SK-N-SH (cell line): ENCODE measurements at regions not wholly inside any gene's neighbourhood (a gene's known extent, or its start where the extent isn't known, plus 50 kb on each side); places are given as distances from the start of the nearest gene placed in this dataset.

ENCODE experiments used
- CTCF ChIA-PET: fragments of 300-600, 350-600 bp; formaldehyde crosslinking; extraction: SDS; loops from one replicate; lab custom pipeline; 2021; lab: Yijun Ruan, JAX
- POLR2A ChIA-PET: fragments of 350-600 bp; sonication (Branson Sonifier 250); formaldehyde crosslinking; extraction: SDS; loops from one replicate; lab custom pipeline; 2020; ENCODE audit warnings: antibody characterized with exemption, inconsistent platforms; lab: Yijun Ruan, JAX
- DNase-seq: peaks from one replicate; pipeline ENCODE4 v3.0.0; 2012
- H2AFZ ChIP-seq: fragments of 200-600 bp; sonication (generic); 2 replicates; pipeline ENCODE4 v1.8.1; 2016; ENCODE audit warnings: antibody characterized with exemption, mild to moderate bottlenecking, low read depth
- H3F3A ChIP-seq: fragments of 200-600 bp; sonication (generic); replicated peaks from 2 replicates; pipeline ENCODE3; 2016; ENCODE audit warnings: antibody characterized with exemption, mild to moderate bottlenecking; ENCODE audit not compliant: insufficient read depth
- H3K27ac ChIP-seq, 2 experiments: fragments of 200-500 bp in 1 of 2; fragments of 200-600 bp in 1 of 2; sonication (Bioruptor generic) in 1 of 2; sonication (generic), shearing (Covaris generic) in 1 of 2; 2 replicates each; pipeline versions ENCODE4 v1.5.1 to v1.6.1; 2014 to 2016; ENCODE audit warnings: low read depth in 2 of 2, inconsistent platforms in 1 of 2, low read length in 1 of 2, mild to moderate bottlenecking in 1 of 2, mixed read lengths in 1 of 2
- H3K27me3 ChIP-seq: fragments of 200-600 bp; sonication (generic), shearing (Covaris generic); 2 replicates; pipeline ENCODE4 v1.6.1; 2016; ENCODE audit warnings: mixed run types; ENCODE audit not compliant: insufficient read depth
- H3K36me3 ChIP-seq, 2 experiments: fragments of 200-500 bp in 1 of 2; fragments of 200-600 bp in 1 of 2; sonication (Bioruptor generic) in 1 of 2; sonication (generic) in 1 of 2; replicated peaks in 1 of 2; 2 replicates each; pipeline versions ENCODE3 to v1.5.1; 2014 to 2016; ENCODE audit warnings: low read length in 1 of 2, mild to moderate bottlenecking in 1 of 2; ENCODE audit not compliant: insufficient read depth in 2 of 2, control insufficient read depth in 1 of 2
- H3K4me1 ChIP-seq, 2 experiments: fragments of 200-500 bp in 1 of 2; fragments of 200-600 bp in 1 of 2; sonication (Bioruptor generic) in 1 of 2; sonication (generic), shearing (Covaris generic) in 1 of 2; 2 replicates each; pipeline versions ENCODE4 v1.5.1 to v1.6.1; 2014 to 2016; ENCODE audit warnings: low read depth in 1 of 2, low read length in 1 of 2, mixed run types in 1 of 2; ENCODE audit not compliant: insufficient read depth in 2 of 2, control insufficient read depth in 1 of 2
- H3K4me2 ChIP-seq: fragments of 200-600 bp; sonication (generic), shearing (Covaris generic); 2 replicates; pipeline ENCODE4 v1.6.1; 2017; ENCODE audit warnings: mixed run types
- H3K4me3 ChIP-seq, 2 experiments: fragments of 200-500 bp in 1 of 2; fragments of 200-600 bp in 1 of 2; sonication (Bioruptor generic) in 1 of 2; sonication (generic), shearing (Covaris generic) in 1 of 2; 2 replicates each; pipeline versions ENCODE4 v1.5.1 to v1.8.1; 2014 to 2016; ENCODE audit warnings: low read depth in 2 of 2, inconsistent platforms in 1 of 2, low read length in 1 of 2, mild to moderate bottlenecking in 1 of 2, mixed read lengths in 1 of 2, moderate library complexity in 1 of 2
- H3K79me2 ChIP-seq: fragments of 200-600 bp; sonication (generic); 2 replicates; pipeline ENCODE4 v1.8.1; 2017; ENCODE audit warnings: mild to moderate bottlenecking; ENCODE audit not compliant: insufficient read depth
- H3K9ac ChIP-seq: fragments of 200-600 bp; sonication (generic); 2 replicates; pipeline ENCODE4 v1.6.1; 2017; ENCODE audit warnings: mixed run types
- H3K9me2 ChIP-seq: fragments of 200-600 bp; sonication (generic); 2 replicates; pipeline ENCODE4 v1.6.1; 2017; ENCODE audit warnings: mixed run types
- H3K9me3 ChIP-seq: fragments of 200-600 bp; sonication (generic); 2 replicates; pipeline ENCODE4 v1.6.1; 2017; ENCODE audit warnings: mixed run types, mild to moderate bottlenecking, moderate library complexity
- H4K20me1 ChIP-seq: fragments of 200-600 bp; sonication (generic); 2 replicates; pipeline ENCODE4 v1.6.1; 2017; ENCODE audit warnings: mild to moderate bottlenecking, mixed run types; ENCODE audit not compliant: insufficient read depth
- ELF1 ChIP-seq: IDR thresholded peaks from 2 replicates; pipeline ENCODE4 v1.4.0; 2012
- EP300 ChIP-seq, 2 experiments: IDR thresholded peaks; 2 replicates each; pipeline versions ENCODE4 v1.4.0 to v1.6.1; 2012; ENCODE audit warnings: borderline replicate concordance in 1 of 2, low read depth in 1 of 2, low read length in 1 of 2
- FOSL2 ChIP-seq: IDR thresholded peaks from 2 replicates; pipeline ENCODE4 v1.4.0; 2012; ENCODE audit warnings: low read depth, mild to moderate bottlenecking, moderate library complexity, borderline replicate concordance
- FOXJ3 ChIP-seq: sonication (generic); formaldehyde crosslinking; IDR thresholded peaks from 2 replicates; pipeline ENCODE4 v1.5.1; 2020; ENCODE audit warnings: mild to moderate bottlenecking, missing genetic modification reagents
- FOXM1 ChIP-seq: IDR thresholded peaks from 2 replicates; pipeline ENCODE4 v1.4.0; 2012; ENCODE audit warnings: low read depth, mild to moderate bottlenecking
- GABPA ChIP-seq: IDR thresholded peaks from 2 replicates; pipeline ENCODE4 v1.4.0; 2012; ENCODE audit warnings: low read depth, mild to moderate bottlenecking
- JUND ChIP-seq: IDR thresholded peaks from 2 replicates; pipeline ENCODE4 v1.4.0; 2012
- MEF2A ChIP-seq: IDR thresholded peaks from 2 replicates; pipeline ENCODE4 v1.4.0; 2012; ENCODE audit warnings: low read depth, borderline replicate concordance
- REST ChIP-seq: IDR thresholded peaks from 2 replicates; pipeline ENCODE4 v1.6.1; 2012; ENCODE audit warnings: mild to moderate bottlenecking, low read depth, low read length, moderate library complexity
- RXRA ChIP-seq: IDR thresholded peaks from 2 replicates; pipeline ENCODE4 v1.4.0; 2012; ENCODE audit warnings: low read depth, mild to moderate bottlenecking, borderline replicate concordance
- SIN3A ChIP-seq: IDR thresholded peaks from 2 replicates; pipeline ENCODE4 v1.6.1; 2012; ENCODE audit warnings: low read depth, mild to moderate bottlenecking, low read length, moderate library complexity, borderline replicate concordance
- SMC3 ChIP-seq: IDR thresholded peaks from 2 replicates; pipeline ENCODE4 v1.6.1; 2012; ENCODE audit warnings: low read depth, low read length, improper control_type of control experiment
- TEAD4 ChIP-seq: IDR thresholded peaks from 2 replicates; pipeline ENCODE4 v1.4.0; 2012; ENCODE audit warnings: mild to moderate bottlenecking, borderline replicate concordance; ENCODE audit not compliant: insufficient read depth
- USF1 ChIP-seq: IDR thresholded peaks from 2 replicates; pipeline ENCODE4 v1.4.0; 2012; ENCODE audit warnings: low read depth, borderline replicate concordance
- USF2 ChIP-seq: fragments of 150-350 bp; IDR thresholded peaks from 2 replicates; pipeline ENCODE4 v1.6.1; 2017; ENCODE audit warnings: antibody characterized with exemption, low read length, low read depth, borderline replicate concordance
- WGBS: methylation state at CpG from one replicate; pipeline ENCODE4 v1.1.6; 2017; ENCODE audit warnings: low lambda C conversion rate; 5-methylcytosine and 5-hydroxymethylcytosine counted together
- TF ChIP-seq, protein P1 (sequence below): IDR thresholded peaks from 2 replicates; pipeline ENCODE4; 2012
- TF ChIP-seq, protein P2 (sequence below): fragments of 150-350 bp; IDR thresholded peaks from 2 replicates; pipeline ENCODE4 v1.6.1; 2016; ENCODE audit warnings: mild to moderate bottlenecking, low read depth, low read length

DNA sequence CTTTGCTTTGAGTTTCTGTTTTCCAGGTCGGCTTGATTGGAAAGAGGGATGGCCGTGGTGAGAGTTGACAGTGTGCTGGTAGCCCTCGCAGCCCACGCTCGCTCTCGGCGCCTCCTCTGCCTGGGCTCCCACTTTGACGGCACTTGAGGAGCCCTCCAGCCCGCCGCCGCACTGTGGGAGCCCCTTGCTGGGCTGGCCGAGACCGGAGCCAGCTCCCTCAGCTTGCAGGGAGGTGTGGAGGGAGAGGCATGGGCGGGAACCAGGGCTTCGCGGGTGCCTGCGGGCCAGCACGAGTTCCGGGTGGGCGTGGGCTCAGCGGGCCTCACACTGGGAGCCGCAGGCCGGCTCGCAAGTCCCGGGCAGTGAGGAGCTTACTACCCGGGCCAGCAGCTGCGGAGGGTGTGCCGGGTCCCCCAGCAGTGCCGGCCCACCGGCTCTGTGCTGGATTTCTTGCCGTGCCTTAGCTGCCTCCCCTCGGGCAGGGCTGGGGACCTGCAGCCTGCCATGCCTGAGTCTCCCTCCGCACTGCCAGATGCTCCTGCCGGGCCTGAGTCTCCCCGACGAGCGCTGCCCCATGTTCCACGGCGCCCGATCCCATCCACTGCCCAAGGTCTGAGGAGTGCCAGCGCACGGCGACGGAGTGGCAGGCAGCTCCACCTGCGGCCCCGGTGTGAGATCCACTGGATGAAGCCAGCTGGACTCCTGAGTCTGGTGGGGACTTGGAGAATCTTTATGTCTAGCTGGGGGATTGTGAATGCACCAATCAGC, 166.4 kb upstream of the FAT1 start:
- Histone ChIP-seq H3K4me1 (no peaks in the 10 kb centered on the region; a peak in 2 of 4 replicates), H4K20me1 (no peaks in the 10 kb centered on the region), H3F3A (no peaks in the 10 kb centered on the region), H3K9me2 (no peaks in the 10 kb centered on the region), H3K4me3 (no peak overlapping the region), H3K4me2 (no peak overlapping the region), H2AFZ (no peak overlapping the region)
- CTCF ChIA-PET: no interaction called here
- no peak for DNase-seq
- POLR2A ChIA-PET: no interaction called here
- 64% methylated on average over 14 of the region's 46 CpGs for WGBS
- TF ChIP-seq EP300 (IDR thresholded peaks at IDR 0.05; ENCODE audit: borderline replicate concordance in 1 of 2, low read depth in 1 of 2, low read length in 1 of 2): no peak
- no peak for TF ChIP-seq GABPA
- TF ChIP-seq, protein P1, sequence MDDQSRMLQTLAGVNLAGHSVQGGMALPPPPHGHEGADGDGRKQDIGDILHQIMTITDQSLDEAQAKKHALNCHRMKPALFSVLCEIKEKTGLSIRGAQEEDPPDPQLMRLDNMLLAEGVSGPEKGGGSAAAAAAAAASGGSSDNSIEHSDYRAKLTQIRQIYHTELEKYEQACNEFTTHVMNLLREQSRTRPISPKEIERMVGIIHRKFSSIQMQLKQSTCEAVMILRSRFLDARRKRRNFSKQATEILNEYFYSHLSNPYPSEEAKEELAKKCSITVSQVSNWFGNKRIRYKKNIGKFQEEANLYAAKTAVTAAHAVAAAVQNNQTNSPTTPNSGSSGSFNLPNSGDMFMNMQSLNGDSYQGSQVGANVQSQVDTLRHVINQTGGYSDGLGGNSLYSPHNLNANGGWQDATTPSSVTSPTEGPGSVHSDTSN: no peak
- no peak for TF ChIP-seq FOXJ3 (CRISPR knock-in tag)
- TF ChIP-seq MEF2A: no peak
- no peak for TF ChIP-seq TEAD4
- TF ChIP-seq SIN3A: no peak
- no peak for TF ChIP-seq FOSL2
- TF ChIP-seq, all 33 proteins: peak for 0
- Histone ChIP-seq H3K79me2 (no peaks in the 10 kb centered on the region), H3K9ac (no peak overlapping the region), H3K9me3 (no peaks in the 10 kb centered on the region), H3K36me3 (no peaks in the 10 kb centered on the region), H3K27me3 (no peaks in the 10 kb centered on the region; the same call in 1 of the 2 replicates), H3K27ac (no peak overlapping the region)

DNA sequence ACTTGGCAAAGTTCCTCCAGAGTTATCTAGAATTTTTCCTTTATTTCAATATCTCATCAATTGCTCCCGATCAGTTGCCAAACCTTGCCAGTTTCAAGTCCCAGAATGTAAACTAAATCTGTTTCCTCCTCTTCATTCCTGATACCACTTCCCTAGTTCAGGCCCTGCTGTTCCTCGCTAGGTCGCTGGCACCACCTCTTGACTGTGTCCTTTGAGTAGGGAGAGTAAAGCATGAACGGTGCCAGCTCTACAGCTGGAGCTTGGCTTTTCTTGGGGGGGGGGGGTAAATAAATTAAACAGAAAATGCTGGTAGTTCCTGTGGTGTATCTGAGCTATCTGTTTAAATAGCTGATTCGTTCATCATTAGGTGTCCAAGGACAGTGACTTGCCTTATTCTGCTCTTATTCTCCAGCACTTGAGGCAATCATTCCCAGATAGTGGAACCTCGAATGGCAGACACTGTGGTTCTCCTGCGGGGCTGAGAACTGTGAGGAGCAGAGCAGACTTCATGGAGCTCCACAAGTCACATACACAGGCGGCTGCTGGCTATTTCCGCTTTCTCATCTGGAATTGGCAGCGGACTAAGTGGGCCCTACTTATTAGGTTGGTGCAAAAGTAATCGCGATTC, 168.3 kb upstream of the FAT1 start:
- CTCF ChIA-PET: no interaction called here
- 41% methylated on average over 12 of the region's 12 CpGs for WGBS
- POLR2A ChIA-PET: no interaction called here
- TF ChIP-seq REST (no peak), TEAD4 (no peak), SMC3 (no peak), JUND (no peak), ELF1 (no peak), RXRA (no peak), FOXM1 (no peak), USF2 (no peak), USF1 (no peak)
- TF ChIP-seq, protein P1: no peak
- TF ChIP-seq, protein P2, sequence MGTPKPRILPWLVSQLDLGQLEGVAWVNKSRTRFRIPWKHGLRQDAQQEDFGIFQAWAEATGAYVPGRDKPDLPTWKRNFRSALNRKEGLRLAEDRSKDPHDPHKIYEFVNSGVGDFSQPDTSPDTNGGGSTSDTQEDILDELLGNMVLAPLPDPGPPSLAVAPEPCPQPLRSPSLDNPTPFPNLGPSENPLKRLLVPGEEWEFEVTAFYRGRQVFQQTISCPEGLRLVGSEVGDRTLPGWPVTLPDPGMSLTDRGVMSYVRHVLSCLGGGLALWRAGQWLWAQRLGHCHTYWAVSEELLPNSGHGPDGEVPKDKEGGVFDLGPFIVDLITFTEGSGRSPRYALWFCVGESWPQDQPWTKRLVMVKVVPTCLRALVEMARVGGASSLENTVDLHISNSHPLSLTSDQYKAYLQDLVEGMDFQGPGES: no peak

More for the DNA sequence above, 168.3 kb upstream of the FAT1 start:
- Histone ChIP-seq H3K9ac (no peak overlapping the region), H3K79me2 (no peaks in the 10 kb centered on the region), H3K4me1 (no peaks in the 10 kb centered on the region; a peak in 2 of 4 replicates), H3K9me3 (no peaks in the 10 kb centered on the region), H3K4me2 (no peak overlapping the region), H3K27me3 (no peaks in the 10 kb centered on the region), H3K27ac (no peak overlapping the region), H3F3A (no peaks in the 10 kb centered on the region), H2AFZ (no peak overlapping the region), H3K36me3 (no peaks in the 10 kb centered on the region), H4K20me1 (no peaks in the 10 kb centered on the region), H3K9me2 (no peaks in the 10 kb centered on the region), H3K4me3 (no peak overlapping the region)
- no peak for DNase-seq
